ENCODE measurements at regions not wholly inside any gene's neighbourhood (a gene's known extent, or its start where the extent isn't known, plus 50 kb on each side); places are given as distances from the start of the nearest gene placed in this dataset.

- Mint-ChIP-seq H3K9me3 (peaks cover 0 to 3% (median 0%) of the 10 kb centered on the region in 7 donors), H3K36me3 (no peaks in the 10 kb centered on the region), H3K27me3 (ENCODE audit: low read depth in 3 of 3) (no peaks in the 10 kb centered on the region), H3K27ac (no peak overlapping the region), H3K4me3 (no peak overlapping the region), H3K4me1 (no peaks in the 10 kb centered on the region)
- no peaks in the 10 kb centered on the region for H3K9me3 ChIP-seq (replicated peaks in 1 of 2; ENCODE audit: control insufficient read depth in 1 of 2, insufficient read depth in 1 of 2, low read length in 2 of 2)
- H4K20me1 ChIP-seq (ENCODE audit: insufficient read depth, low read length) = no peaks in the 10 kb centered on the region
- no peak overlapping the region for H3K4me2 ChIP-seq (replicated peaks; ENCODE audit: extremely low read depth, low read length, poor library complexity, severe bottlenecking)
- no peak overlapping the region for H3K4me3 ChIP-seq (replicated peaks in 1 of 3; ENCODE audit: low read depth in 2 of 3, low read length in 3 of 3)
- WGBS (ENCODE audit: insufficient coverage) = no CpG with 5 or more reads among the region's 7 CpGs
- intact Hi-C loops (cut with micrococcal nuclease) = no loop called here
- H3K79me2 ChIP-seq (ENCODE audit: insufficient read depth, low read length) = no peaks in the 10 kb centered on the region
- no peak overlapping the region for H2AFZ ChIP-seq (ENCODE audit: insufficient read depth, low read depth, low read length, poor library complexity, severe bottlenecking)
- H3K27me3 ChIP-seq (ENCODE audit: control insufficient read depth in 2 of 2, insufficient read depth in 2 of 2, low read length in 2 of 2) = no peaks in the 10 kb centered on the region
- H3K4me1 ChIP-seq (ENCODE audit: control insufficient read depth in 1 of 2, insufficient read depth in 2 of 2, low read length in 2 of 2) = no peaks in the 10 kb centered on the region
- DNase-seq = no peak
- no peaks in the 10 kb centered on the region for H3K36me3 ChIP-seq (replicated peaks in 1 of 2; ENCODE audit: control insufficient read depth in 1 of 2, insufficient read depth in 2 of 2, low read length in 2 of 2)
- TF ChIP-seq CTCF (IDR thresholded peaks at IDR 0.05) = no peak
- no peak overlapping the region for H3K27ac ChIP-seq (ENCODE audit: low read depth in 1 of 2, low read length in 2 of 2)
- H3K9ac ChIP-seq (ENCODE audit: insufficient read depth, low read length, poor library complexity, severe bottlenecking) = no peak overlapping the region
Measured at GRCh38 chr4:110837896-110838450, 215.1 kb upstream of the PITX2 start.

GRCh38 chr4:110840221-110840654 lies 217.4 kb upstream of the PITX2 start:
- intact Hi-C loops (cut with micrococcal nuclease) = no loop called here
- Mint-ChIP-seq H3K27ac (no peak overlapping the region), H3K27me3 (ENCODE audit: low read depth in 3 of 3) (peaks cover 0 to 2% (median 1%) of the 10 kb centered on the region in 3 donors), H3K4me3 (no peak overlapping the region), H3K9me3 (peaks cover 0 to 5% (median 0%) of the 10 kb centered on the region in 7 donors), H3K4me1 (no peaks in the 10 kb centered on the region), H3K36me3 (no peaks in the 10 kb centered on the region)
- Histone ChIP-seq H3K4me2 (replicated peaks; ENCODE audit: extremely low read depth, low read length, poor library complexity, severe bottlenecking) (no peak overlapping the region), H3K27ac (ENCODE audit: low read depth in 1 of 2, low read length in 2 of 2) (no peak overlapping the region), H4K20me1 (ENCODE audit: insufficient read depth, low read length) (no peaks in the 10 kb centered on the region), H3K9me3 (replicated peaks in 1 of 2; ENCODE audit: control insufficient read depth in 1 of 2, insufficient read depth in 1 of 2, low read length in 2 of 2) (no peaks in the 10 kb centered on the region), H3K79me2 (ENCODE audit: insufficient read depth, low read length) (no peaks in the 10 kb centered on the region), H3K36me3 (replicated peaks in 1 of 2; ENCODE audit: control insufficient read depth in 1 of 2, insufficient read depth in 2 of 2, low read length in 2 of 2) (no peaks in the 10 kb centered on the region), H2AFZ (ENCODE audit: insufficient read depth, low read depth, low read length, poor library complexity, severe bottlenecking) (no peak overlapping the region), H3K9ac (ENCODE audit: insufficient read depth, low read length, poor library complexity, severe bottlenecking) (no peak overlapping the region), H3K27me3 (ENCODE audit: control insufficient read depth in 2 of 2, insufficient read depth in 2 of 2, low read length in 2 of 2) (no peaks in the 10 kb centered on the region), H3K4me3 (replicated peaks in 1 of 3; ENCODE audit: low read depth in 2 of 3, low read length in 3 of 3) (no peak overlapping the region), H3K4me1 (ENCODE audit: control insufficient read depth in 1 of 2, insufficient read depth in 2 of 2, low read length in 2 of 2) (no peaks in the 10 kb centered on the region)
- no peak for TF ChIP-seq CTCF (IDR thresholded peaks at IDR 0.05)
- no peak for DNase-seq
- WGBS (ENCODE audit: insufficient coverage) = no CpG with 5 or more reads among the region's 2 CpGs

All from CD14-positive monocyte (primary cell).